ENCODE measurements at regions not wholly inside any gene's neighbourhood (a gene's known extent, or its start where the extent isn't known, plus 50 kb on each side); places are given as distances from the start of the nearest gene placed in this dataset.

- Mint-ChIP-seq H3K9me3 (no peaks in the 10 kb centered on the region), H3K36me3 (ENCODE audit: insufficient read depth) (no peaks in the 10 kb centered on the region), H3K27me3 (peaks cover 44 to 69% of the 10 kb centered on the region in 2 donors), H3K4me3 (no peak overlapping the region), H3K4me1 (ENCODE audit: low read depth in 2 of 2) (no peaks in the 10 kb centered on the region), H3K27ac (no peak overlapping the region)
- DNase-seq = no peak
- no peak for ATAC-seq (replicated peaks)
These were observed 82.3 kb downstream of the CEBPB start for GRCh38 chr20:50272724-50273446.

GRCh38 chr20:50273601-50274491 lies 83.2 kb downstream of the CEBPB start:
- Mint-ChIP-seq H3K4me3 (no peak overlapping the region), H3K9me3 (no peaks in the 10 kb centered on the region), H3K4me1 (ENCODE audit: low read depth in 2 of 2) (no peaks in the 10 kb centered on the region), H3K27me3 (peaks cover 52 to 76% of the 10 kb centered on the region in 2 donors), H3K36me3 (ENCODE audit: insufficient read depth) (no peaks in the 10 kb centered on the region), H3K27ac (no peak overlapping the region)
- DNase-seq (no peak), ATAC-seq (replicated peaks) (no peak)

DNA sequence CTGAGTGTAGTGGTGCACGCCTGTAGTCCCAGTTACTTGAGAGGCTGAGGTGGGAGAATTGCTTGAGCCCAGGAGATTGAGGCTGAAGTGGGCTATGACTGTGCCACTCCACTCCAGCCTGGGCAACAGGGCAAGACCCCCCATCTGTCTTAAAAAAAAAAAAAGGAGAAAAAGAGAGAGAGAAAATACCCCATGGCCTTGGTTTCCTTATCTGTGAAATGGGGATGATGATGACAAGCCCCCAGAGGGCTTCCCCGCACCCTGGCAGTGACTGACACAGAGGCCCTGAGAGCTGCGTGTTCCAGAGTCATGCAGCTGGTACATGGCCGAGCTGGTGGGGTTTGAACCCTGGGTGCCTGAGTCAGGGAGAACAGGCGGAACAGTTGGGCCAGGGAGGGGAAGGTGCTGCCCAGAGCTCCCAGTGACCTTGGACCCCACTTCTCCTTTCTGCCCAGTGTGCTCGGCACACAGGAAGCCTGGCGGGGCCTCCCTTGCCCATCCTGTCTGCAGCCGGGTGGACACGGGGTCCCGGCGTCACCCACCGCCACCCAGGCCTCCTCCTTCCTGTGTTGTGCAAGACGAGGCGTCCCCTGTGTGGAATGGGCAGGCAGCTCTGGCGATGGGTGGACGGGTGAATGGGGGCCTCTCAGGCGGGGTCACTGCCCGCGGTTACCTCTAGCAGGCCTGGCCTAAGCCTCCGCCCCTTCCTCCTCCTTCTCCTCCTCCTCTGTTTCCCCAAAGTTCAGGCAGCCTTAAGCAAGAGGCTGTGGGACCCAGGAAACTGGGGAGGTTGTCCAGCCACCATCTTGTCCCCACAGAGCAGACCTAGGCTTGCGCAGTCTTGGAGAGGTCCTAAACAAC lies 84.2 kb downstream of the CEBPB start:
- no peak overlapping the region for H3K4me3 Mint-ChIP-seq
- ATAC-seq (replicated peaks) (peak; percentile 67), DNase-seq (no peak)
- no peaks in the 10 kb centered on the region for H3K36me3 Mint-ChIP-seq (ENCODE audit: insufficient read depth)
- no peaks in the 10 kb centered on the region for H3K9me3 Mint-ChIP-seq
- peaks cover 45 to 77% of the 10 kb centered on the region in 2 donors for H3K27me3 Mint-ChIP-seq
- no peak overlapping the region for H3K27ac Mint-ChIP-seq
- H3K4me1 Mint-ChIP-seq (ENCODE audit: low read depth in 2 of 2) = no peaks in the 10 kb centered on the region

GRCh38 chr20:50276119-50277063 lies 85.8 kb downstream of the CEBPB start:
- Mint-ChIP-seq H3K27ac (no peak overlapping the region), H3K36me3 (ENCODE audit: insufficient read depth) (no peaks in the 10 kb centered on the region), H3K9me3 (no peaks in the 10 kb centered on the region), H3K27me3 (peaks cover 31 to 77% of the 10 kb centered on the region in 2 donors), H3K4me3 (no peak overlapping the region), H3K4me1 (ENCODE audit: low read depth in 2 of 2) (no peaks in the 10 kb centered on the region)
- ATAC-seq (replicated peaks) (peak; percentile 26), DNase-seq (no peak)

DNA sequence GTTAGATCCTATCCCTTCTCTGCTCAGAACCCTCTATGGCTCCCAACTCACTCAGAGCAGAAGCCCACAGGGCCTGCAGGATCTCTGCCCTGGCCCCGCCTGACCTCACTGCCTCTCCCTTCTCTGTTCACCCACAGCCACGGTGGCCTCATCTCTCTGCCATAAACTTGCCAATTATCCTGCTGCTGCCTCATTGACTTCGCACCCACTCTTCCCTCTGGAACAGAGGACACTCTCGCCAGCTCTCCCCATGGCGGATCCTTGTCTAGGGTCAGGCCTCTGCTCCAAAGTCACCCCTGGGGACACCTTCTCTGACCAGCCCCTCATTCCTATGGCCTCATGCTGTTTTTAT lies 86.4 kb downstream of the CEBPB start:
- ATAC-seq (replicated peaks) (no peak), DNase-seq (no peak)
- Mint-ChIP-seq H3K27me3 (peaks cover 25 to 77% of the 10 kb centered on the region in 2 donors), H3K27ac (no peak overlapping the region), H3K36me3 (ENCODE audit: insufficient read depth) (no peaks in the 10 kb centered on the region), H3K9me3 (no peaks in the 10 kb centered on the region), H3K4me1 (ENCODE audit: low read depth in 2 of 2) (no peaks in the 10 kb centered on the region), H3K4me3 (no peak overlapping the region)

DNA sequence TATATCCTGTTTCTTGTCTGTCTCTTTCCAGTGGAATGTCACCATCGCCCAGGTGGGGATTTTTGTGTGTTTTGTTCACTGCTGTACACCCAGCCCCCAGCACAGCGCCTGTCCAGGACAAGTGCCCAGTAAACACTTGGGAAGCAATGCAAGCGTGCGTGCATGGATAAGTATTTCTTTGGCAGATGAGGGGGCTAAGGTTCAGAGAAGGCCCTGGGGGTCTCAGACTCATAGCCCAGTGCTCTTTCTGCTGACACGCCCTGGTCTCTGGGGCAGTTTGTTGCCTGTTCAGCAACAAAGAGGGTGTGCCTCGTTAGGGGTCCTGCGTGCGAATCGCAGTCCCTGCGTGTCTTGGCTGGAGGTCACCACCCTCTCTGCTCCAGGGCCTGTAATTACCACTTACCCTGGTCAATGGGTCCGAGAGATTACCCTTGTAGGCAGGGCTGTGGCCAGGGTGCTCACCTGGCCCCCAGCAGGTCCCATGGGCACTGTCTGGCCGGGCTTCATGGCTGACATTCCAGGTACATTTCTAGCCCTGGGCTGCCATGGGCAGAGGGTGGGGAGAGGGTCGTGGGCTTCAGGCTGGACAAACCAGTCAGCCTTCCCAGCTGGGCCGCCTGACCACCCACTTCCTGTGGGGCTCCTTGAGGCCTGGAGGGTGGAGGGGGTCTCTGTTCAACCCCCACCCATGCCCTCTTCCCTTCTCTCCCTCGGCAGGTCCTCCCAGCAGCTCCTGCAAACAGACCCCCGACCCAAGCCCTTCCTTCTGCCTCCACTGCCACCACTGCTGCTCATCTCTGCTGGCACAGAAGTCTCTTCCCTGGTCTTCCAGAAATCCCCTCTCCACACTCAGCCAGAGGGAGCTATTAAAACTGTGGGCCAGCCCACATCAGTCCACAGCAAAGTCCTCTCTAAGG lies 87.1 kb downstream of the CEBPB start:
- no peaks in the 10 kb centered on the region for H3K9me3 Mint-ChIP-seq
- no peak overlapping the region for H3K27ac Mint-ChIP-seq
- no peak for ATAC-seq (replicated peaks)
- no peak overlapping the region for H3K4me3 Mint-ChIP-seq
- H3K27me3 Mint-ChIP-seq = peaks cover 25 to 80% of the 10 kb centered on the region in 2 donors
- peaks cover 1 to 2% of the 10 kb centered on the region in 2 donors for H3K4me1 Mint-ChIP-seq (ENCODE audit: low read depth in 2 of 2)
- no peaks in the 10 kb centered on the region for H3K36me3 Mint-ChIP-seq (ENCODE audit: insufficient read depth)
- no peak for DNase-seq

- Mint-ChIP-seq H3K4me1 (ENCODE audit: low read depth in 2 of 2) (peaks cover 5 to 8% of the 10 kb centered on the region in 2 donors), H3K27ac (no peak overlapping the region), H3K9me3 (no peaks in the 10 kb centered on the region), H3K27me3 (peaks cover 25 to 80% of the 10 kb centered on the region in 2 donors), H3K4me3 (no peak overlapping the region), H3K36me3 (ENCODE audit: insufficient read depth) (no peaks in the 10 kb centered on the region)
- no peak for DNase-seq
- no peak for ATAC-seq (replicated peaks)
These were observed 87.7 kb downstream of the CEBPB start for GRCh38 chr20:50278377-50278683.

DNA sequence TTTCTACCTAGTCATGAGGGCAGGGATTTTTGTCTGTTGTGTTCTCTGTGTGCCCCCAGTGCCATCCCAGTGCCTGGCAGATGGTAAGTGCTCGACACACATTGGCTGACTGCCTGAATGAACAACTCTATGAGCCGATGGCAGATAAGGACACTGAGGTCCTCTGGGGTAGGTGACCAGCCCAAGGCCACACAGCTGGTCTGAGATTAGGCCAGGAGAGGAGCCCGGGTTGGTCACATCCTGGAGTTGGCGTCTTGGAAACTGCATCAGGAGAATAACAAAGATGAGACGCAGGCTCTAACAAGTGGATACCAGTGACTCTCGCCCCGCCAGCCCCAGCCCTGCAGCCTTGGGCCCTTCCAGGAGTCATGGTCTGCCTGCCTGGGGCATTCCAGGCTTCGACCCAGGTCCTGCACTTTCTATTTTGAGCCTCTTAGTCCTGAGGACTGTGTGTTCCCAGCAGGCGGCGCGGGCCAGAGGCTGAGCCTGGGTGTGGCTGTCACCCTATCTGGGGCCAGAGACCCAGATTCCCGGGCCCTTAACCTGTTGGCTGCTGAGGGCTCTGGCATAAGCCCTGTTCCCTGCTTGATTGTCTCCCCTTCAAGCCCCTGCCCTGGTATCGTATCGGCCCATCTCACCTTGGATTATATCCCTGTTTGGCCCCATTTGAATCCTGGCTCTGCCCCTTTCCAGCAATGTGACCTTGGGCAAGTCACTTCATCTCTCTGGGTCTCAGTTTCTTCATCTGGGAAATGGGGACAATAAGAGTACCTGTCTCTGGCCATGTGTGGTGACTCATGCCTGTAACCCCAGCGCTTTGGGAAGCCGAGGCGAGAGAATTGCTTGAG lies 88.3 kb downstream of the CEBPB start:
- peaks cover 24 to 83% of the 10 kb centered on the region in 2 donors for H3K27me3 Mint-ChIP-seq
- H3K27ac Mint-ChIP-seq = no peak overlapping the region
- DNase-seq = no peak
- no peaks in the 10 kb centered on the region for H3K9me3 Mint-ChIP-seq
- no peak overlapping the region for H3K4me3 Mint-ChIP-seq
- H3K4me1 Mint-ChIP-seq (ENCODE audit: low read depth in 2 of 2) = peaks cover 5 to 10% of the 10 kb centered on the region in 2 donors
- no peak for ATAC-seq (replicated peaks)
- H3K36me3 Mint-ChIP-seq (ENCODE audit: insufficient read depth) = no peaks in the 10 kb centered on the region

DNA sequence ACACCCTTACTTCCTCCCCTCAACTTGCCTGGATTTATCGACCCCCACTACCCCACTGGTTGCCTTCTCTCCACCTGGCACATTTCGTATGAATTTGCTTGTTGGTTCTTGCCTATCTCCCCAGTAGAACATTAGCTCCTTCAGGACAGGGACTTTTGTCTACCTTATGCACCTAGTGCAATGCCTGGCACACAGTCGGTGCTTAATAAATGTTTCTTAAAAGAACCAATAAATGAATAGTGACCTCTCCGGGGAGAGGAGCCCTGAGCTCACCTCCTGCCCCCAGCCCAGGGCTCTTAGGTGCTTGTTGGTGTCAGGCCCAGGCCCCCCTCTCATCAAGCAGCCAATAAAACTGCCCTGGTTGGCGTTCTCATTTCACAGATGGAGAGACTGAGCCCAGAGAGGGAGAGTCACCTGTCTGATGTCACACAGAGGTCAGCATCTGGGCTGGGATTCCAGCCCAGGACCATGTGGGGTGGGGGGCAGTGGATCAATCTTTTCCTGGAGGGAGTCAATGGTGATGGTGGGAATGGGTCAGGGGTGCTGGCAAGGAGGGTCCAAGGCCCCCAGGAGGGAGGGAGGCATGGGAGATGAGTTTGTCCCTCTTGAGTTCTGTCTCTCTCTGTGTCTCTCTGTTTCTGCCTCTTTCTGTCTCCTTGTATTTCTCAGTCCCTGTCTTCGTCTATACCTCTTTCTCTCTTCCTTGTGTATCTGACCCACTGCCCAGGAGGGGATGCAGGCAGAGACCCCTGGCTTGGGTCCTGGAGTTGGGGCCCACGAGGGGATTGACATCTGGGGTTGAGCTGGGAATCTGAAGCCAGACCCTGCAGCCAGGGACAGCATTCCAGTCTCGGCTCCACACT lies 89.6 kb downstream of the CEBPB start:
- Mint-ChIP-seq H3K36me3 (ENCODE audit: insufficient read depth) (no peaks in the 10 kb centered on the region), H3K9me3 (no peaks in the 10 kb centered on the region), H3K4me3 (no peak overlapping the region), H3K27me3 (peaks cover 24 to 95% of the 10 kb centered on the region in 2 donors), H3K4me1 (ENCODE audit: low read depth in 2 of 2) (peaks cover 6 to 17% of the 10 kb centered on the region in 2 donors), H3K27ac (no peak overlapping the region)
- DNase-seq (no peak), ATAC-seq (replicated peaks) (no peak)

DNA sequence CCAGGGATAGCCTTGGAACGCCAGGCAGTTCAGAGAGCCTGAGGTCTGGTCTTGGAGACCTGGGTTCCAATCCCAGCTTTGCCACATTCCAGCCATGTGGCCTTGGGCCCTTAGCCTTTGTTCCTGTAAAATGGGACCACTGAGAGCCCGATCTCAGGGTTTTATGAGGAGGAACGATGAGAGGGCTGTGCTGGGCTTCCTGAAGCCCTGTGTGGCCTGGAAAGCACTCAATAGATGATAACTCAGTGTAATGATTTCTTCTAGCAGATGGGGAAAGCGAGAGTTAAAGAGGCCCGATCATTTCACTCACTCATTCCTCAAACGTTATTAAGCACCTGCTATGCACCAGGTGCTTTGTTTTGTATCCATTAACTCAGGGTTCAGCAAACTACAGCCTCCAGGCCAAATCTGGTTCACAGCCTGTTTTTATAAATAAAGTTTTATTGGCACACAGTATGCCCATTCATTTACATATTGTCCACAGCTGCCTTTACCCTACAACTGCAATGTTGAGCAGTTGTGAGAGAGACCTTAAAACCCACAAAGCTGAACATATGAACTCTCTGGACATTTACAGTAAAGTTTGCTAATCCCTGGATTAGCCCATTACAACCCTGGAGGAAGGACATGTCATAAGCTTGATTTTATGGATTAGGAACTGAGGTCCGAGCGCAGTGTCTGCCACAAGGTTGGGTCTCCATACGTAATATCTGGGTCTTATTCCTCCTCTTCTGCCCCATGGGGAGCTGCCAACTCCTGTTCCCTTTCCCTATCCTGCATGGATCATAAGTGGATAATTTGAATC lies 90.4 kb downstream of the CEBPB start:
- ATAC-seq (replicated peaks) = no peak
- Mint-ChIP-seq H3K9me3 (no peaks in the 10 kb centered on the region), H3K27me3 (peaks cover 27 to 92% of the 10 kb centered on the region in 2 donors), H3K4me3 (no peak overlapping the region), H3K4me1 (ENCODE audit: low read depth in 2 of 2) (peaks cover 10 to 19% of the 10 kb centered on the region in 2 donors), H3K36me3 (ENCODE audit: insufficient read depth) (no peaks in the 10 kb centered on the region), H3K27ac (no peak overlapping the region)
- no peak for DNase-seq

Data from effector memory CD8-positive, alpha-beta T cell (primary cell).